ENCODE measurements at regions not wholly inside any gene's neighbourhood (a gene's known extent, or its start where the extent isn't known, plus 50 kb on each side); places are given as distances from the start of the nearest gene placed in this dataset.

- TF ChIP-seq AFF4 (CRISPR knock-in tag; IDR thresholded peaks at IDR 0.05) (no peak), RFX7 (CRISPR knock-in tag; IDR thresholded peaks at IDR 0.05) (no peak), SP2 (IDR thresholded peaks at IDR 0.05; ENCODE audit: extremely low read depth, low read depth, low read length, poor library complexity, severe bottlenecking) (no peak), TEAD2 (tag; IDR thresholded peaks at IDR 0.05) (no peak), SMARCA5 (IDR thresholded peaks at IDR 0.05) (no peak), CBX5 (IDR thresholded peaks at IDR 0.05; ENCODE audit: borderline replicate concordance, low read depth) (no peak), BCLAF1 (IDR thresholded peaks at IDR 0.05; ENCODE audit: borderline replicate concordance in 1 of 2, control insufficient read depth in 1 of 2, low read depth in 2 of 2, low read length in 1 of 2) (no peak), ZFX (CRISPR knock-in tag; IDR thresholded peaks at IDR 0.05) (no peak), CSDE1 (IDR thresholded peaks at IDR 0.05) (no peak)
These were observed 741.4 kb downstream of the TAF11L14 start (continued) for GRCh38 chr5:18375641-18376040.
